GM23338 (cell line): ENCODE measurements at regions not wholly inside any gene's neighbourhood (a gene's known extent, or its start where the extent isn't known, plus 50 kb on each side); places are given as distances from the start of the nearest gene placed in this dataset.

ENCODE experiments used
- ATAC-seq: fragments of 200-7000 bp; cut with Tn5 transposase; 3 replicates; pipeline ENCODE4 v1.9.1; 2020
- DNase-seq: peaks from one replicate; pipeline ENCODE4 v3.0.0-alpha.2; 2015; ENCODE audit warnings: low spot score
- H2AFZ ChIP-seq: fragments of 200-600 bp; sonication (generic); 2 replicates; pipeline ENCODE4 v1.8.0; 2016; ENCODE audit warnings: antibody characterized with exemption, mild to moderate bottlenecking, moderate library complexity
- H3F3A ChIP-seq: fragments of 200-600 bp; sonication (generic); replicated peaks from 2 replicates; pipeline ENCODE4 v1.8.0; 2017; ENCODE audit warnings: antibody characterized with exemption, mixed run types, low read depth
- H3K27ac ChIP-seq: fragments of 200-600 bp; sonication (generic); 2 replicates; pipeline ENCODE4 v1.6.1; 2016; ENCODE audit warnings: low read depth
- H3K27me3 ChIP-seq: fragments of 200-600 bp; sonication (generic); 2 replicates; pipeline ENCODE4 v1.8.0; 2016; ENCODE audit warnings: mild to moderate bottlenecking, mixed run types, moderate library complexity; ENCODE audit not compliant: insufficient read depth
- H3K36me3 ChIP-seq: fragments of 200-600 bp; sonication (generic); 2 replicates; pipeline ENCODE4 v1.8.0; 2016; ENCODE audit warnings: mild to moderate bottlenecking; ENCODE audit not compliant: insufficient read depth
- H3K4me1 ChIP-seq: fragments of 200-600 bp; sonication (generic); 2 replicates; pipeline ENCODE4 v1.8.0; 2016; ENCODE audit warnings: mild to moderate bottlenecking, moderate library complexity; ENCODE audit not compliant: insufficient read depth
- H3K4me2 ChIP-seq: fragments of 200-600 bp; sonication (generic); 2 replicates; pipeline ENCODE4 v1.7.1; 2017; ENCODE audit warnings: mixed run types
- H3K4me3 ChIP-seq: fragments of 200-600 bp; sonication (generic); 2 replicates; pipeline ENCODE4 v1.6.1; 2016; ENCODE audit warnings: mixed run types
- H3K79me2 ChIP-seq: fragments of 200-600 bp; sonication (generic); replicated peaks from 2 replicates; pipeline ENCODE4 v1.8.0; 2017; ENCODE audit warnings: mild to moderate bottlenecking; ENCODE audit not compliant: insufficient read depth
- H3K9me2 ChIP-seq: fragments of 200-600 bp; sonication (generic); 2 replicates; pipeline ENCODE4 v1.8.0; 2017; ENCODE audit not compliant: insufficient read depth
- H4K20me1 ChIP-seq: fragments of 200-600 bp; sonication (generic); replicated peaks from 2 replicates; pipeline ENCODE4 v1.8.0; 2017; ENCODE audit warnings: mild to moderate bottlenecking; ENCODE audit not compliant: insufficient read depth
- H3K27ac Mint-ChIP-seq: 2 replicates; pipeline ENCODE4 v1.8.0; 2020; ENCODE audit warnings: inconsistent platforms, mild to moderate bottlenecking, moderate library complexity, mixed read lengths
- H3K27me3 Mint-ChIP-seq: 3 replicates; pipeline ENCODE4 v1.8.0; 2022; ENCODE audit warnings: low read depth, mild to moderate bottlenecking, moderate library complexity, mixed read lengths, inconsistent platforms; ENCODE audit not compliant: insufficient read depth, poor library complexity
- H3K36me3 Mint-ChIP-seq: 3 replicates; pipeline ENCODE4 v1.8.0; 2021; ENCODE audit warnings: low read depth, mild to moderate bottlenecking, inconsistent platforms, moderate library complexity, mixed read lengths
- H3K4me1 Mint-ChIP-seq: 3 replicates; pipeline ENCODE4 v1.8.0; 2020; ENCODE audit warnings: mild to moderate bottlenecking, inconsistent platforms, mixed read lengths
- H3K4me3 Mint-ChIP-seq: 3 replicates; pipeline ENCODE4 v1.8.0; 2021; ENCODE audit warnings: moderate library complexity, mild to moderate bottlenecking, inconsistent platforms, mixed read lengths
- H3K9me3 Mint-ChIP-seq: 3 replicates; pipeline ENCODE4 v1.8.0; 2020; ENCODE audit warnings: moderate library complexity, mild to moderate bottlenecking, inconsistent platforms, mixed read lengths
- EZH2phosphoT487 ChIP-seq: fragments of 200-600 bp; sonication (generic); IDR thresholded peaks from one replicate; pipeline ENCODE4 v1.8.1; 2018; ENCODE audit warnings: antibody characterized with exemption; ENCODE audit not compliant: unreplicated experiment
- JUNB ChIP-seq: IDR thresholded peaks from one replicate; pipeline ENCODE4 v1.6.1; 2016; ENCODE audit warnings: antibody characterized with exemption; ENCODE audit not compliant: unreplicated experiment
- POLR2AphosphoS5 ChIP-seq: IDR thresholded peaks from 2 replicates; pipeline ENCODE4 v1.6.1; 2016; ENCODE audit warnings: antibody characterized with exemption, low read depth
- STAT1 ChIP-seq: IDR thresholded peaks from one replicate; pipeline ENCODE4 v1.6.1; 2016; ENCODE audit warnings: antibody characterized with exemption; ENCODE audit not compliant: unreplicated experiment
- ZNF114 ChIP-seq: fragments of 250-450 bp; sonication (Bioruptor Pico); IDR thresholded peaks from 2 replicates; pipeline ENCODE4 v1.5.0; 2020; ENCODE audit warnings: mild to moderate bottlenecking, moderate library complexity
- TF ChIP-seq, protein P1 (sequence below): IDR thresholded peaks from 2 replicates; pipeline ENCODE4 v1.6.1; 2016; ENCODE audit warnings: antibody characterized with exemption
- TF ChIP-seq, protein P2 (sequence below): IDR thresholded peaks from one replicate; pipeline ENCODE4 v1.6.1; 2018; ENCODE audit warnings: antibody characterized with exemption; ENCODE audit not compliant: unreplicated experiment
- TF ChIP-seq, protein P3 (sequence below): fragments of 250-450 bp; sonication (Bioruptor Pico); IDR thresholded peaks from 2 replicates; pipeline ENCODE4 v1.5.0; 2020; ENCODE audit warnings: mild to moderate bottlenecking, moderate library complexity
- TF ChIP-seq, protein P4 (sequence below), 2 experiments: fragments of 200-600 bp in 1 of 2; sonication (generic) in 1 of 2; conservative IDR thresholded peaks; 2 replicates each; pipeline versions ENCODE4 v1.5.1 to v1.6.1; 2016 to 2017; ENCODE audit warnings: antibody characterized with exemption in 2 of 2, low read depth in 2 of 2, mild to moderate bottlenecking in 2 of 2, moderate library complexity in 1 of 2

DNA sequence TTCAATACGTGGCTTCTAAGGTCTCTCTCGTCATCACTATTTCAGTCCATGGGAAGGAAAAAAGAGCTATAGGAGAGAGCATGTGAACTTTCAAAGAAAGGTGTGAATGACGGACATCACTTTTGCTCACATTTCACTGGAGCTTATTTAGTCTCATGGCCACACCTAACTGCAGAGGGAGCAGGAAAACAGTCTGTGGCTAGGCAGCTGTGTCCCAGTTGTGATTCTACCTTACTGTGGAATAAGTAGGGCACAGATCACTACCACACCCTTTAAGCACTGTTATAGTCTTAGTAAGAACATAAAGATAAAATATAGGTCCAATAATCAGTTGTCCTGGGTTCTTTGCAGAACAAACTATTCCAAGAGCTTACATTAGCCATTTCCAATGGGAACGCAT, 192.9 kb downstream of the NRIP1 start:
- peaks cover 10% of the 10 kb centered on the region for H3K4me1 Mint-ChIP-seq
- Histone ChIP-seq H3K9me2 (no peaks in the 10 kb centered on the region), H3K36me3 (no peaks in the 10 kb centered on the region), H2AFZ (no peak overlapping the region), H3K27ac (no peak overlapping the region), H3F3A (no peaks in the 10 kb centered on the region), H3K4me3 (no peak overlapping the region), H3K79me2 (no peaks in the 10 kb centered on the region), H3K27me3 (no peaks in the 10 kb centered on the region), H4K20me1 (no peaks in the 10 kb centered on the region), H3K4me1 (peaks cover 7% of the 10 kb centered on the region), H3K4me2 (no peak overlapping the region)
- no peaks in the 10 kb centered on the region for H3K9me3 Mint-ChIP-seq
- no peak overlapping the region for H3K4me3 Mint-ChIP-seq
- TF ChIP-seq, protein P1, sequence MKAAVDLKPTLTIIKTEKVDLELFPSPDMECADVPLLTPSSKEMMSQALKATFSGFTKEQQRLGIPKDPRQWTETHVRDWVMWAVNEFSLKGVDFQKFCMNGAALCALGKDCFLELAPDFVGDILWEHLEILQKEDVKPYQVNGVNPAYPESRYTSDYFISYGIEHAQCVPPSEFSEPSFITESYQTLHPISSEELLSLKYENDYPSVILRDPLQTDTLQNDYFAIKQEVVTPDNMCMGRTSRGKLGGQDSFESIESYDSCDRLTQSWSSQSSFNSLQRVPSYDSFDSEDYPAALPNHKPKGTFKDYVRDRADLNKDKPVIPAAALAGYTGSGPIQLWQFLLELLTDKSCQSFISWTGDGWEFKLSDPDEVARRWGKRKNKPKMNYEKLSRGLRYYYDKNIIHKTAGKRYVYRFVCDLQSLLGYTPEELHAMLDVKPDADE: no peak
- TF ChIP-seq, protein P2, sequence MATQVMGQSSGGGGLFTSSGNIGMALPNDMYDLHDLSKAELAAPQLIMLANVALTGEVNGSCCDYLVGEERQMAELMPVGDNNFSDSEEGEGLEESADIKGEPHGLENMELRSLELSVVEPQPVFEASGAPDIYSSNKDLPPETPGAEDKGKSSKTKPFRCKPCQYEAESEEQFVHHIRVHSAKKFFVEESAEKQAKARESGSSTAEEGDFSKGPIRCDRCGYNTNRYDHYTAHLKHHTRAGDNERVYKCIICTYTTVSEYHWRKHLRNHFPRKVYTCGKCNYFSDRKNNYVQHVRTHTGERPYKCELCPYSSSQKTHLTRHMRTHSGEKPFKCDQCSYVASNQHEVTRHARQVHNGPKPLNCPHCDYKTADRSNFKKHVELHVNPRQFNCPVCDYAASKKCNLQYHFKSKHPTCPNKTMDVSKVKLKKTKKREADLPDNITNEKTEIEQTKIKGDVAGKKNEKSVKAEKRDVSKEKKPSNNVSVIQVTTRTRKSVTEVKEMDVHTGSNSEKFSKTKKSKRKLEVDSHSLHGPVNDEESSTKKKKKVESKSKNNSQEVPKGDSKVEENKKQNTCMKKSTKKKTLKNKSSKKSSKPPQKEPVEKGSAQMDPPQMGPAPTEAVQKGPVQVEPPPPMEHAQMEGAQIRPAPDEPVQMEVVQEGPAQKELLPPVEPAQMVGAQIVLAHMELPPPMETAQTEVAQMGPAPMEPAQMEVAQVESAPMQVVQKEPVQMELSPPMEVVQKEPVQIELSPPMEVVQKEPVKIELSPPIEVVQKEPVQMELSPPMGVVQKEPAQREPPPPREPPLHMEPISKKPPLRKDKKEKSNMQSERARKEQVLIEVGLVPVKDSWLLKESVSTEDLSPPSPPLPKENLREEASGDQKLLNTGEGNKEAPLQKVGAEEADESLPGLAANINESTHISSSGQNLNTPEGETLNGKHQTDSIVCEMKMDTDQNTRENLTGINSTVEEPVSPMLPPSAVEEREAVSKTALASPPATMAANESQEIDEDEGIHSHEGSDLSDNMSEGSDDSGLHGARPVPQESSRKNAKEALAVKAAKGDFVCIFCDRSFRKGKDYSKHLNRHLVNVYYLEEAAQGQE: no peak
- ATAC-seq (no peak), DNase-seq (no peak)
- H3K27me3 Mint-ChIP-seq: no peaks in the 10 kb centered on the region
- H3K36me3 Mint-ChIP-seq: no peaks in the 10 kb centered on the region
- no peak overlapping the region for H3K27ac Mint-ChIP-seq

DNA sequence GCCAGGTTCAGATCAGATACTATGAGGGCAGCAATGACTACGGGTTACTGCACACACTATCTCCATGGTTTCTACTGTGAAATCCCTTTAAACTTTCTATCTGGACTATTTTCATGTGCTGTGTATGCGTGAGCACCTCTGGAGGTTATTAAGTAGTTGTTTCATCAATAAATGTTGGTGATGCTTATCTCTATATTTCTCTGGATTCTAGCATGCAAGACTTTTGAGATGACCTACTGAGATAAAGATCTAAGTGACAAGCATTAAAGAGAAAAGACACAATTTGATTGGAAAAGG, 194.0 kb downstream of the NRIP1 start:
- no peak overlapping the region for H3K4me2 ChIP-seq
- no peak overlapping the region for H3K27ac ChIP-seq
- Mint-ChIP-seq H3K9me3 (no peaks in the 10 kb centered on the region), H3K36me3 (no peaks in the 10 kb centered on the region), H3K4me1 (peaks cover 10% of the 10 kb centered on the region), H3K4me3 (no peak overlapping the region), H3K27ac (no peak overlapping the region), H3K27me3 (no peaks in the 10 kb centered on the region)
- H3F3A ChIP-seq: no peaks in the 10 kb centered on the region
- H3K27me3 ChIP-seq: no peaks in the 10 kb centered on the region
- H4K20me1 ChIP-seq: no peaks in the 10 kb centered on the region
- H3K4me3 ChIP-seq: no peak overlapping the region
- DNase-seq (no peak), ATAC-seq (no peak)
- H3K36me3 ChIP-seq: no peaks in the 10 kb centered on the region
- H3K4me1 ChIP-seq: peaks cover 7% of the 10 kb centered on the region
- H3K9me2 ChIP-seq: no peaks in the 10 kb centered on the region
- H2AFZ ChIP-seq: no peak overlapping the region
- H3K79me2 ChIP-seq: no peaks in the 10 kb centered on the region
- TF ChIP-seq POLR2AphosphoS5 (no peak), JUNB (no peak), ZNF114 (CRISPR knock-in tag) (no peak), EZH2phosphoT487 (no peak), STAT1 (no peak)
- TF ChIP-seq, protein P3, sequence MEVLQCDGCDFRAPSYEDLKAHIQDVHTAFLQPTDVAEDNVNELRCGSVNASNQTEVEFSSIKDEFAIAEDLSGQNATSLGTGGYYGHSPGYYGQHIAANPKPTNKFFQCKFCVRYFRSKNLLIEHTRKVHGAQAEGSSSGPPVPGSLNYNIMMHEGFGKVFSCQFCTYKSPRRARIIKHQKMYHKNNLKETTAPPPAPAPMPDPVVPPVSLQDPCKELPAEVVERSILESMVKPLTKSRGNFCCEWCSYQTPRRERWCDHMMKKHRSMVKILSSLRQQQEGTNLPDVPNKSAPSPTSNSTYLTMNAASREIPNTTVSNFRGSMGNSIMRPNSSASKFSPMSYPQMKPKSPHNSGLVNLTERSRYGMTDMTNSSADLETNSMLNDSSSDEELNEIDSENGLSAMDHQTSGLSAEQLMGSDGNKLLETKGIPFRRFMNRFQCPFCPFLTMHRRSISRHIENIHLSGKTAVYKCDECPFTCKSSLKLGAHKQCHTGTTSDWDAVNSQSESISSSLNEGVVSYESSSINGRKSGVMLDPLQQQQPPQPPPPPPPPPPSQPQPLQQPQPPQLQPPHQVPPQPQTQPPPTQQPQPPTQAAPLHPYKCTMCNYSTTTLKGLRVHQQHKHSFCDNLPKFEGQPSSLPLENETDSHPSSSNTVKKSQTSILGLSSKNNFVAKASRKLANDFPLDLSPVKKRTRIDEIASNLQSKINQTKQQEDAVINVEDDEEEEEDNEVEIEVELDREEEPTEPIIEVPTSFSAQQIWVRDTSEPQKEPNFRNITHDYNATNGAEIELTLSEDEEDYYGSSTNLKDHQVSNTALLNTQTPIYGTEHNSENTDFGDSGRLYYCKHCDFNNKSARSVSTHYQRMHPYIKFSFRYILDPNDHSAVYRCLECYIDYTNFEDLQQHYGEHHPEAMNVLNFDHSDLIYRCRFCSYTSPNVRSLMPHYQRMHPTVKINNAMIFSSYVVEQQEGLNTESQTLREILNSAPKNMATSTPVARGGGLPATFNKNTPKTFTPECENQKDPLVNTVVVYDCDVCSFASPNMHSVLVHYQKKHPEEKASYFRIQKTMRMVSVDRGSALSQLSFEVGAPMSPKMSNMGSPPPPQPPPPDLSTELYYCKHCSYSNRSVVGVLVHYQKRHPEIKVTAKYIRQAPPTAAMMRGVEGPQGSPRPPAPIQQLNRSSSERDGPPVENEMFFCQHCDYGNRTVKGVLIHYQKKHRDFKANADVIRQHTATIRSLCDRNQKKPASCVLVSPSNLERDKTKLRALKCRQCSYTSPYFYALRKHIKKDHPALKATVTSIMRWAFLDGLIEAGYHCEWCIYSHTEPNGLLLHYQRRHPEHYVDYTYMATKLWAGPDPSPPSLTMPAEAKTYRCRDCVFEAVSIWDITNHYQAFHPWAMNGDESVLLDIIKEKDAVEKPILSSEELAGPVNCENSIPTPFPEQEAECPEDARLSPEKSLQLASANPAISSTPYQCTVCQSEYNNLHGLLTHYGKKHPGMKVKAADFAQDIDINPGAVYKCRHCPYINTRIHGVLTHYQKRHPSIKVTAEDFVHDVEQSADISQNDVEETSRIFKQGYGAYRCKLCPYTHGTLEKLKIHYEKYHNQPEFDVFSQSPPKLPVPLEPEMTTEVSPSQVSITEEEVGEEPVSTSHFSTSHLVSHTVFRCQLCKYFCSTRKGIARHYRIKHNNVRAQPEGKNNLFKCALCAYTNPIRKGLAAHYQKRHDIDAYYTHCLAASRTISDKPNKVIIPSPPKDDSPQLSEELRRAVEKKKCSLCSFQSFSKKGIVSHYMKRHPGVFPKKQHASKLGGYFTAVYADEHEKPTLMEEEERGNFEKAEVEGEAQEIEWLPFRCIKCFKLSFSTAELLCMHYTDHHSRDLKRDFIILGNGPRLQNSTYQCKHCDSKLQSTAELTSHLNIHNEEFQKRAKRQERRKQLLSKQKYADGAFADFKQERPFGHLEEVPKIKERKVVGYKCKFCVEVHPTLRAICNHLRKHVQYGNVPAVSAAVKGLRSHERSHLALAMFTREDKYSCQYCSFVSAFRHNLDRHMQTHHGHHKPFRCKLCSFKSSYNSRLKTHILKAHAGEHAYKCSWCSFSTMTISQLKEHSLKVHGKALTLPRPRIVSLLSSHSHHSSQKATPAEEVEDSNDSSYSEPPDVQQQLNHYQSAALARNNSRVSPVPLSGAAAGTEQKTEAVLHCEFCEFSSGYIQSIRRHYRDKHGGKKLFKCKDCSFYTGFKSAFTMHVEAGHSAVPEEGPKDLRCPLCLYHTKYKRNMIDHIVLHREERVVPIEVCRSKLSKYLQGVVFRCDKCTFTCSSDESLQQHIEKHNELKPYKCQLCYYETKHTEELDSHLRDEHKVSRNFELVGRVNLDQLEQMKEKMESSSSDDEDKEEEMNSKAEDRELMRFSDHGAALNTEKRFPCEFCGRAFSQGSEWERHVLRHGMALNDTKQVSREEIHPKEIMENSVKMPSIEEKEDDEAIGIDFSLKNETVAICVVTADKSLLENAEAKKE (CRISPR knock-in tag): no peak
- TF ChIP-seq, protein P4, sequence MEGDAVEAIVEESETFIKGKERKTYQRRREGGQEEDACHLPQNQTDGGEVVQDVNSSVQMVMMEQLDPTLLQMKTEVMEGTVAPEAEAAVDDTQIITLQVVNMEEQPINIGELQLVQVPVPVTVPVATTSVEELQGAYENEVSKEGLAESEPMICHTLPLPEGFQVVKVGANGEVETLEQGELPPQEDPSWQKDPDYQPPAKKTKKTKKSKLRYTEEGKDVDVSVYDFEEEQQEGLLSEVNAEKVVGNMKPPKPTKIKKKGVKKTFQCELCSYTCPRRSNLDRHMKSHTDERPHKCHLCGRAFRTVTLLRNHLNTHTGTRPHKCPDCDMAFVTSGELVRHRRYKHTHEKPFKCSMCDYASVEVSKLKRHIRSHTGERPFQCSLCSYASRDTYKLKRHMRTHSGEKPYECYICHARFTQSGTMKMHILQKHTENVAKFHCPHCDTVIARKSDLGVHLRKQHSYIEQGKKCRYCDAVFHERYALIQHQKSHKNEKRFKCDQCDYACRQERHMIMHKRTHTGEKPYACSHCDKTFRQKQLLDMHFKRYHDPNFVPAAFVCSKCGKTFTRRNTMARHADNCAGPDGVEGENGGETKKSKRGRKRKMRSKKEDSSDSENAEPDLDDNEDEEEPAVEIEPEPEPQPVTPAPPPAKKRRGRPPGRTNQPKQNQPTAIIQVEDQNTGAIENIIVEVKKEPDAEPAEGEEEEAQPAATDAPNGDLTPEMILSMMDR (conservative IDR thresholded peaks at IDR 0.05; ENCODE audit: low read depth in 2 of 2): no peak
- TF ChIP-seq, protein P1: no peak
